Gastroesophageal sphincter (tissue), 3 donors: ENCODE measurements at regions not wholly inside any gene's neighbourhood (a gene's known extent, or its start where the extent isn't known, plus 50 kb on each side); places are given as distances from the start of the nearest gene placed in this dataset.

Experiments used
- CTCF ChIP-seq, 4 experiments: fragments of 200-600 bp in 2 of 4; fragments of 450-650 bp in 2 of 4; sonication (generic) in 1 of 4; IDR thresholded peaks; one replicate each; pipeline ENCODE4 v1.5.1; 2017 to 2019; ENCODE audit warnings: antibody characterized with exemption in 4 of 4, mild to moderate bottlenecking in 2 of 4, moderate library complexity in 2 of 4
- POLR2A ChIP-seq, 2 donors: fragments of 450-650 bp; IDR thresholded peaks; one replicate each; pipeline ENCODE4 v1.6.1; 2017; ENCODE audit warnings: antibody characterized with exemption in 2 of 2, mild to moderate bottlenecking in 2 of 2, moderate library complexity in 1 of 2

GRCh38 chr6:100100776-100101175 is 106.8 kb upstream of the MCHR2 start:
- TF ChIP-seq POLR2A (IDR thresholded peaks at IDR 0.05) (no peak), CTCF (IDR thresholded peaks at IDR 0.05) (no peak)
